SK-N-SH treated with all-trans-retinoic acid at 6 μM for 48 hours (cell line): ENCODE measurements at regions not wholly inside any gene's neighbourhood (a gene's known extent, or its start where the extent isn't known, plus 50 kb on each side); places are given as distances from the start of the nearest gene placed in this dataset.

ENCODE experiments used
- ATAC-seq: fragments of 200-7000 bp; cut with Tn5 transposase; 3 replicates; pipeline ENCODE4 v1.9.1; 2020; ENCODE audit warnings: mild to moderate bottlenecking, moderate library complexity
- ARNTL ChIP-seq: fragments of 450-650 bp; formaldehyde crosslinking; IDR thresholded peaks from 2 replicates; pipeline ENCODE4 v1.5.0; 2020; ENCODE audit warnings: low read depth, mild to moderate bottlenecking, moderate library complexity, borderline replicate concordance
- BACH2 ChIP-seq: fragments of 250-450 bp; sonication (Bioruptor Pico); IDR thresholded peaks from 2 replicates; pipeline ENCODE4 v1.9.0; 2021; ENCODE audit warnings: mild to moderate bottlenecking, borderline replicate concordance
- CSDC2 ChIP-seq: fragments of 250-450 bp; sonication (Bioruptor Pico); IDR thresholded peaks from 2 replicates; pipeline ENCODE4 v1.5.0; 2020; ENCODE audit warnings: mild to moderate bottlenecking, moderate library complexity
- CSRNP3 ChIP-seq: fragments of 250-450 bp; sonication (Bioruptor Pico); IDR thresholded peaks from 2 replicates; pipeline ENCODE4 v1.5.1; 2021; ENCODE audit warnings: mild to moderate bottlenecking, moderate library complexity
- GLIS3 ChIP-seq: fragments of 250-450 bp; sonication (Bioruptor Pico); IDR thresholded peaks from 2 replicates; pipeline ENCODE4 v1.5.0; 2020; ENCODE audit warnings: mild to moderate bottlenecking, moderate library complexity
- ISL1 ChIP-seq: fragments of 250-450 bp; sonication (Bioruptor Pico); IDR thresholded peaks from 2 replicates; pipeline ENCODE4 v2.1.2; 2022; ENCODE audit warnings: mild to moderate bottlenecking, moderate library complexity
- OSR1 ChIP-seq: fragments of 250-450 bp; sonication (Bioruptor Pico); IDR thresholded peaks from 2 replicates; pipeline ENCODE4 v1.8.0; 2022; ENCODE audit warnings: moderate library complexity, mild to moderate bottlenecking, inconsistent platforms
- POU6F1 ChIP-seq: fragments of 250-450 bp; sonication (Bioruptor Pico); IDR thresholded peaks from 2 replicates; pipeline ENCODE4 v1.8.0; 2021; ENCODE audit warnings: low read depth, mild to moderate bottlenecking, moderate library complexity, borderline replicate concordance
- PPARA ChIP-seq: fragments of 250-450 bp; sonication (Bioruptor Pico); IDR thresholded peaks from 2 replicates; pipeline ENCODE4 v1.5.0; 2020; ENCODE audit warnings: mild to moderate bottlenecking, borderline replicate concordance
- RARB ChIP-seq: fragments of 250-450 bp; sonication (Bioruptor Pico); IDR thresholded peaks from 2 replicates; pipeline ENCODE4 v1.8.0; 2021; ENCODE audit warnings: mild to moderate bottlenecking, moderate library complexity
- SNAI2 ChIP-seq: fragments of 250-450 bp; sonication (Bioruptor Pico); IDR thresholded peaks from 2 replicates; pipeline ENCODE4 v1.5.0; 2020; ENCODE audit warnings: mild to moderate bottlenecking, moderate library complexity
- TCF4 ChIP-seq: fragments of 250-450 bp; sonication (Bioruptor Pico); IDR thresholded peaks from 2 replicates; pipeline ENCODE4 v1.8.0; 2021; ENCODE audit warnings: mild to moderate bottlenecking, moderate library complexity, borderline replicate concordance
- TOX ChIP-seq: fragments of 250-450 bp; sonication (Bioruptor Pico); IDR thresholded peaks from 2 replicates; pipeline ENCODE4 v1.8.0; 2021; ENCODE audit warnings: mild to moderate bottlenecking, moderate library complexity, borderline replicate concordance
- TSHZ2 ChIP-seq: fragments of 250-450 bp; sonication (Bioruptor Pico); IDR thresholded peaks from 2 replicates; pipeline ENCODE4 v1.5.0; 2020; ENCODE audit warnings: mild to moderate bottlenecking, moderate library complexity
- ZFP3 ChIP-seq: fragments of 250-450 bp; sonication (Bioruptor Pico); IDR thresholded peaks from 2 replicates; pipeline ENCODE4 v1.5.0; 2020; ENCODE audit warnings: mild to moderate bottlenecking, moderate library complexity
- ZFP30 ChIP-seq: fragments of 450-650 bp; formaldehyde crosslinking; IDR thresholded peaks from 2 replicates; pipeline ENCODE4 v1.5.0; 2022; ENCODE audit warnings: mild to moderate bottlenecking, moderate library complexity
- ZNF565 ChIP-seq: fragments of 450-650 bp; formaldehyde crosslinking; conservative IDR thresholded peaks from 2 replicates; pipeline ENCODE4 v1.5.0; 2020; ENCODE audit warnings: low read depth, mild to moderate bottlenecking, moderate library complexity
- ZNF8 ChIP-seq: fragments of 450-650 bp; formaldehyde crosslinking; IDR thresholded peaks from 2 replicates; pipeline ENCODE4 v1.5.0; 2020; ENCODE audit warnings: mild to moderate bottlenecking, moderate library complexity
- TF ChIP-seq, protein P1 (sequence below): fragments of 250-450 bp; sonication (Bioruptor Pico); IDR thresholded peaks from 2 replicates; pipeline ENCODE4 v1.5.1; 2020; ENCODE audit warnings: low read depth, mild to moderate bottlenecking, moderate library complexity
- TF ChIP-seq, protein P2 (sequence below): fragments of 250-450 bp; sonication (Bioruptor Pico); IDR thresholded peaks from 2 replicates; pipeline ENCODE4 v1.8.0; 2020; ENCODE audit warnings: mild to moderate bottlenecking, moderate library complexity, borderline replicate concordance

DNA sequence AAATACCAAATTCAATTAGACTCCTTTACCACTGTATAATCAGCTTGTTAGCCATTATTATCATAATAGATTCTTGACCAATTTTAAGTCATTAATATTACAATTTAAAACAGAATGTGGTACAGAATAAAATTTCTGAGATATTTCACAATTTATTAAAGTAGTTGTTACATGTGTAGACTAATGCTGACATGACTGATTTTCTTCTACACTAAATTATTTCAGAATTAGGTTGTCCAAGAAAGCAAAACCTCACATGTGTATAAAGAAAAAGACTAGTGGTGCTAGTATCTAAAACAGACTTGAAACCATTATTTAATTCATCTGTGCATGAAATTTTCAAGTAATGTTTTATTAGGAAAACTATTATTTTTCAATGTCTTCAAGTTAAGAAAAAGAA, 79.2 kb upstream of the COL3A1 start:
- no peak for ATAC-seq
- TF ChIP-seq SNAI2 (CRISPR knock-in tag) (no peak), BACH2 (CRISPR knock-in tag) (no peak), CSRNP3 (CRISPR knock-in tag) (no peak), ZNF8 (CRISPR knock-in tag) (no peak), CSDC2 (no peak), OSR1 (CRISPR knock-in tag) (no peak), TCF4 (no peak), ARNTL (no peak), ZFP3 (CRISPR knock-in tag) (no peak)

GRCh38 chr2:188897096-188897495, 77.1 kb upstream of the COL3A1 start:
- ATAC-seq, result no peak
- TF ChIP-seq CSRNP3 (CRISPR knock-in tag) (no peak), ARNTL (no peak), PPARA (CRISPR knock-in tag) (no peak), ZNF565 (no peak), TOX (CRISPR knock-in tag) (no peak), BACH2 (CRISPR knock-in tag) (no peak), GLIS3 (no peak)

- TF ChIP-seq RARB (no peak), ISL1 (no peak), TSHZ2 (no peak), ZFP30 (CRISPR knock-in tag) (no peak), POU6F1 (CRISPR knock-in tag) (no peak), ZNF8 (CRISPR knock-in tag) (no peak), SNAI2 (CRISPR knock-in tag) (no peak), BACH2 (CRISPR knock-in tag) (no peak), PPARA (CRISPR knock-in tag) (no peak), TCF4 (no peak)
- TF ChIP-seq, protein P1, sequence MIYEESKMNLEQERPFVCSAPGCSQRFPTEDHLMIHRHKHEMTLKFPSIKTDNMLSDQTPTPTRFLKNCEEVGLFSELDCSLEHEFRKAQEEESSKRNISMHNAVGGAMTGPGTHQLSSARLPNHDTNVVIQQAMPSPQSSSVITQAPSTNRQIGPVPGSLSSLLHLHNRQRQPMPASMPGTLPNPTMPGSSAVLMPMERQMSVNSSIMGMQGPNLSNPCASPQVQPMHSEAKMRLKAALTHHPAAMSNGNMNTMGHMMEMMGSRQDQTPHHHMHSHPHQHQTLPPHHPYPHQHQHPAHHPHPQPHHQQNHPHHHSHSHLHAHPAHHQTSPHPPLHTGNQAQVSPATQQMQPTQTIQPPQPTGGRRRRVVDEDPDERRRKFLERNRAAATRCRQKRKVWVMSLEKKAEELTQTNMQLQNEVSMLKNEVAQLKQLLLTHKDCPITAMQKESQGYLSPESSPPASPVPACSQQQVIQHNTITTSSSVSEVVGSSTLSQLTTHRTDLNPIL (CRISPR knock-in tag), result no peak
- TF ChIP-seq, protein P2, sequence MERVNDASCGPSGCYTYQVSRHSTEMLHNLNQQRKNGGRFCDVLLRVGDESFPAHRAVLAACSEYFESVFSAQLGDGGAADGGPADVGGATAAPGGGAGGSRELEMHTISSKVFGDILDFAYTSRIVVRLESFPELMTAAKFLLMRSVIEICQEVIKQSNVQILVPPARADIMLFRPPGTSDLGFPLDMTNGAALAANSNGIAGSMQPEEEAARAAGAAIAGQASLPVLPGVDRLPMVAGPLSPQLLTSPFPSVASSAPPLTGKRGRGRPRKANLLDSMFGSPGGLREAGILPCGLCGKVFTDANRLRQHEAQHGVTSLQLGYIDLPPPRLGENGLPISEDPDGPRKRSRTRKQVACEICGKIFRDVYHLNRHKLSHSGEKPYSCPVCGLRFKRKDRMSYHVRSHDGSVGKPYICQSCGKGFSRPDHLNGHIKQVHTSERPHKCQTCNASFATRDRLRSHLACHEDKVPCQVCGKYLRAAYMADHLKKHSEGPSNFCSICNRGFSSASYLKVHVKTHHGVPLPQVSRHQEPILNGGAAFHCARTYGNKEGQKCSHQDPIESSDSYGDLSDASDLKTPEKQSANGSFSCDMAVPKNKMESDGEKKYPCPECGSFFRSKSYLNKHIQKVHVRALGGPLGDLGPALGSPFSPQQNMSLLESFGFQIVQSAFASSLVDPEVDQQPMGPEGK, result no peak
- no peak for ATAC-seq
These were observed 75.9 kb upstream of the COL3A1 start for GRCh38 chr2:188898261-188898660.
